Liver (tissue), 3 donors: ENCODE measurements at regions not wholly inside any gene's neighbourhood (a gene's known extent, or its start where the extent isn't known, plus 50 kb on each side); places are given as distances from the start of the nearest gene placed in this dataset.

ENCODE experiments used
- EGR1 ChIP-seq, 2 donors: IDR thresholded peaks; 2 replicates each; pipeline ENCODE4 v1.6.1; 2016 to 2018; ENCODE audit warnings: antibody characterized with exemption in 2 of 2, low read depth in 2 of 2
- GABPA ChIP-seq, 2 donors: IDR thresholded peaks in 1 of 2; conservative IDR thresholded peaks in 1 of 2; 2 replicates each; pipeline ENCODE4 v1.6.1; 2016; ENCODE audit warnings: antibody characterized with exemption in 2 of 2, mild to moderate bottlenecking in 1 of 2, moderate library complexity in 1 of 2
- RAD21 ChIP-seq, 2 donors: IDR thresholded peaks; 2 replicates each; pipeline ENCODE4 v1.6.1; 2016; ENCODE audit warnings: antibody characterized with exemption in 2 of 2, mild to moderate bottlenecking in 2 of 2
- SP1 ChIP-seq: IDR thresholded peaks from 2 replicates; pipeline ENCODE4 v1.6.1; 2018; ENCODE audit warnings: antibody characterized with exemption, mild to moderate bottlenecking
- YY1 ChIP-seq: IDR thresholded peaks from 2 replicates; pipeline ENCODE4 v1.6.1; 2016; ENCODE audit warnings: antibody characterized with exemption, mild to moderate bottlenecking
- TF ChIP-seq, protein P1 (sequence below): fragments of 150-350 bp; IDR thresholded peaks from 2 replicates; pipeline ENCODE4 v1.5.1; 2017; ENCODE audit warnings: improper control_type of control experiment, low read depth, low read length; ENCODE audit not compliant: missing input control
- TF ChIP-seq, protein P2 (sequence below): IDR thresholded peaks from 2 replicates; pipeline ENCODE4 v1.6.1; 2016; ENCODE audit warnings: antibody characterized with exemption
- TF ChIP-seq, protein P3 (sequence below): IDR thresholded peaks from 2 replicates; pipeline ENCODE4 v1.6.1; 2016; ENCODE audit warnings: antibody characterized with exemption, mild to moderate bottlenecking
- donor health status: healthy.
- donor health status: healthy.

DNA sequence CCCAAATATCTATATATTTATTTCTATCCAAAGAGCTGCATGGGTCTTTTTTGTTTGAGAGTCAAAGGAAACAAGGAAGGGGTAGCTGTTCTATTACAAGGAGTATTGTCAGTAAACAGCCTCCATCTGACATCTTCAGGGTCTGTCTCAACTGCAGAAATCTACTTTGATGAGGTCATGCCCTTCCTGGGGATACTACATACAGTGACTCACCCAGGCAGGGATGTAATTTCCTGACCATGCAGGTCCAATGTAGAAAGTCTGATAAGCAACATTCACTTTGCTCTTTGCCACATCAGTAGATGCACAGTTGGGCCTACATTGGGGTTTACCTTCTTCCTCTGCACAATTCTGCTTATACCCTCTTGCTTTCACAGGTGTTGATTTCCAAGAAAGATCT is 165.5 kb downstream of the TLR4 start:
- no peak for TF ChIP-seq SP1
- no peak for TF ChIP-seq RAD21 (IDR thresholded peaks at IDR 0.05)
- TF ChIP-seq, protein P1, sequence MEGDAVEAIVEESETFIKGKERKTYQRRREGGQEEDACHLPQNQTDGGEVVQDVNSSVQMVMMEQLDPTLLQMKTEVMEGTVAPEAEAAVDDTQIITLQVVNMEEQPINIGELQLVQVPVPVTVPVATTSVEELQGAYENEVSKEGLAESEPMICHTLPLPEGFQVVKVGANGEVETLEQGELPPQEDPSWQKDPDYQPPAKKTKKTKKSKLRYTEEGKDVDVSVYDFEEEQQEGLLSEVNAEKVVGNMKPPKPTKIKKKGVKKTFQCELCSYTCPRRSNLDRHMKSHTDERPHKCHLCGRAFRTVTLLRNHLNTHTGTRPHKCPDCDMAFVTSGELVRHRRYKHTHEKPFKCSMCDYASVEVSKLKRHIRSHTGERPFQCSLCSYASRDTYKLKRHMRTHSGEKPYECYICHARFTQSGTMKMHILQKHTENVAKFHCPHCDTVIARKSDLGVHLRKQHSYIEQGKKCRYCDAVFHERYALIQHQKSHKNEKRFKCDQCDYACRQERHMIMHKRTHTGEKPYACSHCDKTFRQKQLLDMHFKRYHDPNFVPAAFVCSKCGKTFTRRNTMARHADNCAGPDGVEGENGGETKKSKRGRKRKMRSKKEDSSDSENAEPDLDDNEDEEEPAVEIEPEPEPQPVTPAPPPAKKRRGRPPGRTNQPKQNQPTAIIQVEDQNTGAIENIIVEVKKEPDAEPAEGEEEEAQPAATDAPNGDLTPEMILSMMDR, result no peak
- TF ChIP-seq, protein P2, sequence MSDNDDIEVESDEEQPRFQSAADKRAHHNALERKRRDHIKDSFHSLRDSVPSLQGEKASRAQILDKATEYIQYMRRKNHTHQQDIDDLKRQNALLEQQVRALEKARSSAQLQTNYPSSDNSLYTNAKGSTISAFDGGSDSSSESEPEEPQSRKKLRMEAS, result no peak
- TF ChIP-seq EGR1 (IDR thresholded peaks at IDR 0.05; ENCODE audit: low read depth in 2 of 2), result no peak
- TF ChIP-seq GABPA (IDR thresholded peaks at IDR 0.05 in 1 of 2, conservative IDR thresholded peaks at IDR 0.05 in 1 of 2), result no peak
- TF ChIP-seq YY1, result no peak
- TF ChIP-seq, protein P3, sequence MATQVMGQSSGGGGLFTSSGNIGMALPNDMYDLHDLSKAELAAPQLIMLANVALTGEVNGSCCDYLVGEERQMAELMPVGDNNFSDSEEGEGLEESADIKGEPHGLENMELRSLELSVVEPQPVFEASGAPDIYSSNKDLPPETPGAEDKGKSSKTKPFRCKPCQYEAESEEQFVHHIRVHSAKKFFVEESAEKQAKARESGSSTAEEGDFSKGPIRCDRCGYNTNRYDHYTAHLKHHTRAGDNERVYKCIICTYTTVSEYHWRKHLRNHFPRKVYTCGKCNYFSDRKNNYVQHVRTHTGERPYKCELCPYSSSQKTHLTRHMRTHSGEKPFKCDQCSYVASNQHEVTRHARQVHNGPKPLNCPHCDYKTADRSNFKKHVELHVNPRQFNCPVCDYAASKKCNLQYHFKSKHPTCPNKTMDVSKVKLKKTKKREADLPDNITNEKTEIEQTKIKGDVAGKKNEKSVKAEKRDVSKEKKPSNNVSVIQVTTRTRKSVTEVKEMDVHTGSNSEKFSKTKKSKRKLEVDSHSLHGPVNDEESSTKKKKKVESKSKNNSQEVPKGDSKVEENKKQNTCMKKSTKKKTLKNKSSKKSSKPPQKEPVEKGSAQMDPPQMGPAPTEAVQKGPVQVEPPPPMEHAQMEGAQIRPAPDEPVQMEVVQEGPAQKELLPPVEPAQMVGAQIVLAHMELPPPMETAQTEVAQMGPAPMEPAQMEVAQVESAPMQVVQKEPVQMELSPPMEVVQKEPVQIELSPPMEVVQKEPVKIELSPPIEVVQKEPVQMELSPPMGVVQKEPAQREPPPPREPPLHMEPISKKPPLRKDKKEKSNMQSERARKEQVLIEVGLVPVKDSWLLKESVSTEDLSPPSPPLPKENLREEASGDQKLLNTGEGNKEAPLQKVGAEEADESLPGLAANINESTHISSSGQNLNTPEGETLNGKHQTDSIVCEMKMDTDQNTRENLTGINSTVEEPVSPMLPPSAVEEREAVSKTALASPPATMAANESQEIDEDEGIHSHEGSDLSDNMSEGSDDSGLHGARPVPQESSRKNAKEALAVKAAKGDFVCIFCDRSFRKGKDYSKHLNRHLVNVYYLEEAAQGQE, result no peak
